PFSK-1 (cell line): ENCODE measurements at regions not wholly inside any gene's neighbourhood (a gene's known extent, or its start where the extent isn't known, plus 50 kb on each side); places are given as distances from the start of the nearest gene placed in this dataset.

Experiments used
- FOXP2 ChIP-seq: optimal IDR thresholded peaks from 2 replicates; pipeline ENCODE3; 2011; ENCODE audit warnings: borderline replicate concordance, control low read depth, inconsistent platforms; ENCODE audit not compliant: insufficient read depth; ENCODE audit errors: extremely low read length, extremely low read depth
- POLR2AphosphoS5 ChIP-seq: IDR thresholded peaks from 2 replicates; pipeline ENCODE4 v1.6.1; 2012; ENCODE audit warnings: low read depth, mild to moderate bottlenecking, control low read depth, low read length, moderate library complexity
- SIN3A ChIP-seq: IDR thresholded peaks from 2 replicates; pipeline ENCODE4 v1.6.1; 2012; ENCODE audit warnings: mild to moderate bottlenecking, low read length, moderate library complexity, borderline replicate concordance; ENCODE audit not compliant: insufficient read depth
- TAF1 ChIP-seq: IDR thresholded peaks from 2 replicates; pipeline ENCODE4 v1.6.1; 2012; ENCODE audit warnings: low read length, control low read depth, borderline replicate concordance; ENCODE audit not compliant: insufficient read depth
- TF ChIP-seq, protein P1 (sequence below), 2 experiments: IDR thresholded peaks; 2 replicates each; pipeline versions ENCODE4 v1.6.1 to v1.8.0; 2011 to 2012; ENCODE audit warnings: low read depth in 2 of 2, low read length in 2 of 2, control low read depth in 1 of 2, inconsistent platforms in 1 of 2, mild to moderate bottlenecking in 1 of 2, moderate library complexity in 1 of 2; ENCODE audit not compliant: insufficient read depth in 1 of 2

DNA sequence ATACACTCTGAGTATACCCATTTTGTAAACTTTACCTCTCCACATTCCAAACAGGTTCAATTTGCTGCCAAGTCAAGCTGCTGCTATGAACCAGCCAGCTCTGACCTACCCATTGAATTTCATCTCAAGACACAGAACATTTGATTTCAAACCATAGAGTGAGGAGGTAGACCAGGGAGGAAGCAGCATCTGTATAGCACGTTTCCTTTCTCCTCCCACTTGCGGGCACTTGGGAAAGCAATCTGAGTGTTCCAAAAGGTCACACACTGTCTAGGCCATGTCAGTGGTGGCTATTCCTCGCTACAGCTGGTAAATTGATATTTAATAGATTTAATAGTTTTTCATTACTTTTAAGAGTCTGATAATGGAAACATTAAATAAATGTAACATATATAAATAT, 147.8 kb upstream of the EEPD1 start:
- TF ChIP-seq, protein P1, sequence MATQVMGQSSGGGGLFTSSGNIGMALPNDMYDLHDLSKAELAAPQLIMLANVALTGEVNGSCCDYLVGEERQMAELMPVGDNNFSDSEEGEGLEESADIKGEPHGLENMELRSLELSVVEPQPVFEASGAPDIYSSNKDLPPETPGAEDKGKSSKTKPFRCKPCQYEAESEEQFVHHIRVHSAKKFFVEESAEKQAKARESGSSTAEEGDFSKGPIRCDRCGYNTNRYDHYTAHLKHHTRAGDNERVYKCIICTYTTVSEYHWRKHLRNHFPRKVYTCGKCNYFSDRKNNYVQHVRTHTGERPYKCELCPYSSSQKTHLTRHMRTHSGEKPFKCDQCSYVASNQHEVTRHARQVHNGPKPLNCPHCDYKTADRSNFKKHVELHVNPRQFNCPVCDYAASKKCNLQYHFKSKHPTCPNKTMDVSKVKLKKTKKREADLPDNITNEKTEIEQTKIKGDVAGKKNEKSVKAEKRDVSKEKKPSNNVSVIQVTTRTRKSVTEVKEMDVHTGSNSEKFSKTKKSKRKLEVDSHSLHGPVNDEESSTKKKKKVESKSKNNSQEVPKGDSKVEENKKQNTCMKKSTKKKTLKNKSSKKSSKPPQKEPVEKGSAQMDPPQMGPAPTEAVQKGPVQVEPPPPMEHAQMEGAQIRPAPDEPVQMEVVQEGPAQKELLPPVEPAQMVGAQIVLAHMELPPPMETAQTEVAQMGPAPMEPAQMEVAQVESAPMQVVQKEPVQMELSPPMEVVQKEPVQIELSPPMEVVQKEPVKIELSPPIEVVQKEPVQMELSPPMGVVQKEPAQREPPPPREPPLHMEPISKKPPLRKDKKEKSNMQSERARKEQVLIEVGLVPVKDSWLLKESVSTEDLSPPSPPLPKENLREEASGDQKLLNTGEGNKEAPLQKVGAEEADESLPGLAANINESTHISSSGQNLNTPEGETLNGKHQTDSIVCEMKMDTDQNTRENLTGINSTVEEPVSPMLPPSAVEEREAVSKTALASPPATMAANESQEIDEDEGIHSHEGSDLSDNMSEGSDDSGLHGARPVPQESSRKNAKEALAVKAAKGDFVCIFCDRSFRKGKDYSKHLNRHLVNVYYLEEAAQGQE (IDR thresholded peaks at IDR 0.05; ENCODE audit: insufficient read depth in 1 of 2, low read depth in 2 of 2, low read length in 2 of 2) = no peak
- TF ChIP-seq TAF1 (no peak), SIN3A (no peak), POLR2AphosphoS5 (no peak), FOXP2 (no peak)

DNA sequence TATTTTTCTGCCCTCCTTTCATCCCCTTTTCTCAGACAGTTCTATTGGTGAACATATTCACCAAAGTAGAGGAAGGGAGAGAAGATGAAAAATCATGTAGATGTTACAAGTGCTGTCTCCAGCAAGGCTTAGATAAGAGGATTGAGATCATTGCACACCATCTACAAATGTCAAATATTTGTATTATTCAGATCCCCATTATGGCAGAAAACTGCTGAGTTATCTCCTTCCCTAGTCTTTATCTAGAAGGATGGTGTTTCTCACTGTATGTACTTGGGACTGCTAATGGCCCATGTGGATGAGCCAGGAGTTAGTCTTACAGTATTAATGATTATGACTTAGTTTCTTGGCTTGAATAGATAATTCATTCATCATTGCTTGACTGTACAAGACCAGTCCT, 147.2 kb upstream of the EEPD1 start:
- no peak for TF ChIP-seq TAF1
- TF ChIP-seq SIN3A = no peak
- no peak for TF ChIP-seq FOXP2
- no peak for TF ChIP-seq POLR2AphosphoS5
- TF ChIP-seq, protein P1 (IDR thresholded peaks at IDR 0.05; ENCODE audit: insufficient read depth in 1 of 2, low read depth in 2 of 2, low read length in 2 of 2) = no peak

DNA sequence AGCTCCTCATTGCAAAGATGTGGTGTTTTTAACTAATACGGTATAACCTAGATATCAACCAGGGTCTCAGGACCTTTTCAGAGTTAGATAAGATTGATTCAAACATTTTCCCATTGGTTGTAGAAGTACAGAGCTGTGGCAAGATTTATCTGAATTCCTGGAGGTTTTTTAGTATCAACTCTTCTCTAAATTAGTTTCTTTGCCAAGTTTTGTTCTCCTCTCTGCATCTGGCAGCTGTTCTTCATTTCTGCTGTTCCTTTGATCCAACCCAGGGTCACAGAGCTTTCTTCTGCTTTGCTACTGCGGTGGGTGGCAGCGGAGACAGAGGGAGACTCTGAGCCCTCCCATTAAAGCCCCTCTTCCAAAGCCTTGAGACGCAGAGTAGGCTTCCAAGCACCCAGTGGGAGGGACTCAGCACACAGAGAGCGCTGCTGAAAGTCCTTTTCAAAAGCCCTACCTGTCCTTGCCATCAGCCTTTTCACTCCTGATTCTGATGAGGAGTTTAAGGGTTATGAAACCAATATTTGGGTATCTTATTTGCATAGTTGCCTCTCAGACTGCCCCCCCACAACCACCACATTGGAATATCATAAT, 146.3 kb upstream of the EEPD1 start:
- TF ChIP-seq TAF1 (no peak), SIN3A (no peak), POLR2AphosphoS5 (no peak), FOXP2 (no peak)
- TF ChIP-seq, protein P1 (IDR thresholded peaks at IDR 0.05; ENCODE audit: insufficient read depth in 1 of 2, low read depth in 2 of 2, low read length in 2 of 2) = no peak

- TF ChIP-seq FOXP2 = no peak
- TF ChIP-seq POLR2AphosphoS5 = no peak
- TF ChIP-seq, protein P1 (IDR thresholded peaks at IDR 0.05; ENCODE audit: insufficient read depth in 1 of 2, low read depth in 2 of 2, low read length in 2 of 2) = no peak
- no peak for TF ChIP-seq SIN3A
- no peak for TF ChIP-seq TAF1
These were observed 142.1 kb upstream of the EEPD1 start for GRCh38 chr7:36010656-36011587.
